ENCODE measurements at regions not wholly inside any gene's neighbourhood (a gene's known extent, or its start where the extent isn't known, plus 50 kb on each side); places are given as distances from the start of the nearest gene placed in this dataset.

DNA sequence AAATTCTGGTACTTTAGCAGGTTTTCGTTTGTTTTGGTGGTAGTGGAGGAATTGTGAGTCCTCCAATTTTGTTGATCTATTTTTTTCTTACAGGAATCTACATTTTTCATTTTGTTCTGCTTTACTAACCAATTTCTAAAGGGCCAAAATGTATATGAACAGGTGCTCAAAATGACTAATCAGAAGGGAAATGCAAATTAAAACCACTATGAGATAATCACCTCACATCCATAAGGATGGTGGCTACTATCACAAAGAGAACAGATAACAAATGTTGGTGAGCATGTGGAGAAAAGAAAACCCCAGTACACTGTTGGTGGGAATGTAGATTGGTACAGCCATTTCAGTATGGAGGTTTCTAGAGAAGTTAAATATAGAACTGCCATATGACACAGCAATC lies 134.2 kb downstream of the LMO4 start:
- H4K20me1 ChIP-seq (ENCODE audit: insufficient read depth, low read length), result no peaks in the 10 kb centered on the region
- H3K36me3 ChIP-seq (ENCODE audit: insufficient read depth, low read length), result no peaks in the 10 kb centered on the region
- DNase-seq (ENCODE audit: insufficient read length, low spot score, missing footprints), result no peak
- no peaks in the 10 kb centered on the region for H3K9me3 ChIP-seq (ENCODE audit: low read depth, low read length)
- H3K27me3 ChIP-seq (ENCODE audit: insufficient read depth, low read length), result no peaks in the 10 kb centered on the region
- TF ChIP-seq, protein P1, sequence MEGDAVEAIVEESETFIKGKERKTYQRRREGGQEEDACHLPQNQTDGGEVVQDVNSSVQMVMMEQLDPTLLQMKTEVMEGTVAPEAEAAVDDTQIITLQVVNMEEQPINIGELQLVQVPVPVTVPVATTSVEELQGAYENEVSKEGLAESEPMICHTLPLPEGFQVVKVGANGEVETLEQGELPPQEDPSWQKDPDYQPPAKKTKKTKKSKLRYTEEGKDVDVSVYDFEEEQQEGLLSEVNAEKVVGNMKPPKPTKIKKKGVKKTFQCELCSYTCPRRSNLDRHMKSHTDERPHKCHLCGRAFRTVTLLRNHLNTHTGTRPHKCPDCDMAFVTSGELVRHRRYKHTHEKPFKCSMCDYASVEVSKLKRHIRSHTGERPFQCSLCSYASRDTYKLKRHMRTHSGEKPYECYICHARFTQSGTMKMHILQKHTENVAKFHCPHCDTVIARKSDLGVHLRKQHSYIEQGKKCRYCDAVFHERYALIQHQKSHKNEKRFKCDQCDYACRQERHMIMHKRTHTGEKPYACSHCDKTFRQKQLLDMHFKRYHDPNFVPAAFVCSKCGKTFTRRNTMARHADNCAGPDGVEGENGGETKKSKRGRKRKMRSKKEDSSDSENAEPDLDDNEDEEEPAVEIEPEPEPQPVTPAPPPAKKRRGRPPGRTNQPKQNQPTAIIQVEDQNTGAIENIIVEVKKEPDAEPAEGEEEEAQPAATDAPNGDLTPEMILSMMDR (IDR thresholded peaks at IDR 0.05; ENCODE audit: extremely low read depth, low read depth, low read length), result no peak
- H3K4me1 ChIP-seq (ENCODE audit: insufficient read depth, low read length), result no peaks in the 10 kb centered on the region
- H2AFZ ChIP-seq (ENCODE audit: low read length), result no peak overlapping the region
- no peak overlapping the region for H3K4me3 ChIP-seq (ENCODE audit: insufficient read depth, low read length)
- no peaks in the 10 kb centered on the region for H3K79me2 ChIP-seq (ENCODE audit: insufficient read depth, low read length)
- H3K27ac ChIP-seq (ENCODE audit: low read depth, low read length), result no peak overlapping the region
- H3K4me2 ChIP-seq (ENCODE audit: insufficient read depth, low read length), result no peak overlapping the region

DNA sequence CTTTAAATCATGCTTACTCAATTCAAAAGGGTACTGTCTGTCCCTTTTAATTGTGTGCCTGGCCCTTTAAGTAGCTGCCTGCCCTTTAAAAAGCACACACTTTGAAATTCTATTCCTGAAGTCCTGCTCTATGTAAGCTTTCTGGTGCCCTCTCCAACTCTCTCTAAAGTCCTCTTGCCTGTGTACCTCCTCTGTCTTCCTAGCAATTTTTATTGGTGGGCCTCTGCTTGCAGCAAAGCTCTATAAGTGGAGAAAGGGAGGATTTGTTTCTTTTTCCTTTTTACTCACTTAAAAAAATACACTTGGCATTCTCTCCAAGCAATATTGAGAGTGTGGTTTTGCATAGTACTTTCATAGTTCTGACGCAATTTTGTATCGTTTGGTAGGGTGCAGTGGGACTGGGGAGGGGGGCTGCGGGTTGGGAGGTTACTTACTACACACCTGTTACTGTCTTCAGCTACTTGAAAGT lies 135.4 kb downstream of the LMO4 start:
- Histone ChIP-seq H2AFZ (ENCODE audit: low read length) (no peak overlapping the region), H4K20me1 (ENCODE audit: insufficient read depth, low read length) (no peaks in the 10 kb centered on the region), H3K79me2 (ENCODE audit: insufficient read depth, low read length) (no peaks in the 10 kb centered on the region), H3K4me3 (ENCODE audit: insufficient read depth, low read length) (no peak overlapping the region), H3K4me1 (ENCODE audit: insufficient read depth, low read length) (no peaks in the 10 kb centered on the region), H3K4me2 (ENCODE audit: insufficient read depth, low read length) (no peak overlapping the region), H3K9me3 (ENCODE audit: low read depth, low read length) (no peaks in the 10 kb centered on the region), H3K27me3 (ENCODE audit: insufficient read depth, low read length) (no peaks in the 10 kb centered on the region), H3K36me3 (ENCODE audit: insufficient read depth, low read length) (no peaks in the 10 kb centered on the region), H3K27ac (ENCODE audit: low read depth, low read length) (no peak overlapping the region)
- TF ChIP-seq, protein P1 (IDR thresholded peaks at IDR 0.05; ENCODE audit: extremely low read depth, low read depth, low read length), result no peak
- DNase-seq (ENCODE audit: insufficient read length, low spot score, missing footprints), result no peak

DNA sequence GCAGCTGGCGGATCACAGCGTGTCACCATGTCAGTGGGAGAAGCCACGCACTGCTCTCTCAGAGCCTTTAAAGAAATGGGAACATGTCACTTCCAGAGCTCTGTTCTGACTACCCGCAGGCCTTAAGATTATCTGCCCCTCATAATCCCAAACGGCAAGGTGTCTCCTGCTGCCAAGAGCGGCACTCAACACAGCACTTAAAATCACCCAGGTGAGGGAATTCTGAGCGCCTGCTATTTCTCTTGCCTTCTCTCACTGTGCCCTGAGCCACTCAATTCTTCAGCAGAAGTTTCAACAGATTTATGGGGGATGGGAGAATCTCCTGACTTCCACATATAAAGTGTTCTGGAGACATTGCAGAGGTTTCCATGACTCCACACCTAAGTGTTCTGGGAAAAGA lies 137.9 kb downstream of the LMO4 start:
- Histone ChIP-seq H2AFZ (ENCODE audit: low read length) (no peak overlapping the region), H3K27me3 (ENCODE audit: insufficient read depth, low read length) (no peaks in the 10 kb centered on the region), H3K4me1 (ENCODE audit: insufficient read depth, low read length) (no peaks in the 10 kb centered on the region), H4K20me1 (ENCODE audit: insufficient read depth, low read length) (no peaks in the 10 kb centered on the region), H3K36me3 (ENCODE audit: insufficient read depth, low read length) (no peaks in the 10 kb centered on the region), H3K9me3 (ENCODE audit: low read depth, low read length) (no peaks in the 10 kb centered on the region), H3K4me2 (ENCODE audit: insufficient read depth, low read length) (no peak overlapping the region), H3K4me3 (ENCODE audit: insufficient read depth, low read length) (no peak overlapping the region), H3K27ac (ENCODE audit: low read depth, low read length) (no peak overlapping the region), H3K79me2 (ENCODE audit: insufficient read depth, low read length) (no peaks in the 10 kb centered on the region)
- TF ChIP-seq, protein P1 (IDR thresholded peaks at IDR 0.05; ENCODE audit: extremely low read depth, low read depth, low read length), result no peak
- DNase-seq (ENCODE audit: insufficient read length, low spot score, missing footprints), result no peak

DNA sequence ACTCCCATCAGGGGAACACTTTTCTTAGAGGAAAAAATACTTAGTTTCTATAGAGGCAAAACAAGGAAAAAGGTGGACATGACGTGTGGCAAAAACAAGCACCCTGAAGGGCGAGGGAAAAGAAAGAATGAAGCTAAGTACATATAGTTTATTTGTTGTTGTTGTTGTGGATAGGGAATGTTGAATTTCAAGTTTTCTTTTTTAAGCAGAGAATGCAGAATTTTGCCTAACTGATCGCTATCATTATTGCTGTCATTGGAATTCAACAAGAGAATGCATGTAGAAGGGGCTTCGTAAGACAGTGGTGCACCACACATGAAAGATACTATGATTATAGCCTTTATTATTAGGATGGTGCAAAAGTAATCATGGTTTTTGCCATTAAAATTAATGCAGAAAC lies 144.0 kb downstream of the LMO4 start:
- TF ChIP-seq, protein P1 (IDR thresholded peaks at IDR 0.05; ENCODE audit: extremely low read depth, low read depth, low read length), result no peak
- DNase-seq (ENCODE audit: insufficient read length, low spot score, missing footprints), result no peak
- H3K79me2 ChIP-seq (ENCODE audit: insufficient read depth, low read length), result no peaks in the 10 kb centered on the region
- no peak overlapping the region for H3K4me2 ChIP-seq (ENCODE audit: insufficient read depth, low read length)
- H2AFZ ChIP-seq (ENCODE audit: low read length), result no peak overlapping the region
- no peaks in the 10 kb centered on the region for H3K36me3 ChIP-seq (ENCODE audit: insufficient read depth, low read length)
- no peak overlapping the region for H3K4me3 ChIP-seq (ENCODE audit: insufficient read depth, low read length)
- H3K27me3 ChIP-seq (ENCODE audit: insufficient read depth, low read length), result no peaks in the 10 kb centered on the region
- no peaks in the 10 kb centered on the region for H4K20me1 ChIP-seq (ENCODE audit: insufficient read depth, low read length)
- H3K4me1 ChIP-seq (ENCODE audit: insufficient read depth, low read length), result no peaks in the 10 kb centered on the region
- no peaks in the 10 kb centered on the region for H3K9me3 ChIP-seq (ENCODE audit: low read depth, low read length)
- no peak overlapping the region for H3K27ac ChIP-seq (ENCODE audit: low read depth, low read length)

All from osteoblast (primary cell).